ENCODE measurements at regions not wholly inside any gene's neighbourhood (a gene's known extent, or its start where the extent isn't known, plus 50 kb on each side); places are given as distances from the start of the nearest gene placed in this dataset.

DNA sequence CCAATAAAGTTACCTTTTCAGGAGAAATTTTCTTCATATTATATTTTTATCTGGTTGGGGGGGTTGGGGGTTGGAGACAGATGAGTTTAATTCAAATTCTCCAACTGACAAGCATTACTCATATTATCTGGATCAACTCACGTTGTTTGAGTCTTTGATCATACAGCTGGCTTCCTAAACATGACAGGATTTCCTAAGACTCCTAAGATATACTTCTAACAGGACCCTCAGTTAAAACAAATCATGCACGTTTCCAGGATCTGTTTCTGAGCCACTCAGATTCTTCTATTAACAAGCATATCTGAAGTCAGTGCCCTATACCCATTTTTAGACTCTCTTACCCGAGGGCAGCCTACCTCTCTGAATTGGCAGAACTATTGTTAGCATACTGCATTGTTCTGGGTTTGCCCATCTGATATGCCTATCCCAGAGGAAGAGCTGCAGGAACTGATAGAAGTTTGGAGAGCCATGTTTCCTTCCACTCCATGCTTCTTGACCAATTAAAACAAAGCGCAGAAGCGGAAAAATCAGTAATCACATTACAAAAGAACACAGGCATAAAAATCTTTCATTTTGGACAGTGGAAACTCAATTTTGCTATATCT is 653.9 kb downstream of the LTN1 start:
- TF ChIP-seq, protein P1, sequence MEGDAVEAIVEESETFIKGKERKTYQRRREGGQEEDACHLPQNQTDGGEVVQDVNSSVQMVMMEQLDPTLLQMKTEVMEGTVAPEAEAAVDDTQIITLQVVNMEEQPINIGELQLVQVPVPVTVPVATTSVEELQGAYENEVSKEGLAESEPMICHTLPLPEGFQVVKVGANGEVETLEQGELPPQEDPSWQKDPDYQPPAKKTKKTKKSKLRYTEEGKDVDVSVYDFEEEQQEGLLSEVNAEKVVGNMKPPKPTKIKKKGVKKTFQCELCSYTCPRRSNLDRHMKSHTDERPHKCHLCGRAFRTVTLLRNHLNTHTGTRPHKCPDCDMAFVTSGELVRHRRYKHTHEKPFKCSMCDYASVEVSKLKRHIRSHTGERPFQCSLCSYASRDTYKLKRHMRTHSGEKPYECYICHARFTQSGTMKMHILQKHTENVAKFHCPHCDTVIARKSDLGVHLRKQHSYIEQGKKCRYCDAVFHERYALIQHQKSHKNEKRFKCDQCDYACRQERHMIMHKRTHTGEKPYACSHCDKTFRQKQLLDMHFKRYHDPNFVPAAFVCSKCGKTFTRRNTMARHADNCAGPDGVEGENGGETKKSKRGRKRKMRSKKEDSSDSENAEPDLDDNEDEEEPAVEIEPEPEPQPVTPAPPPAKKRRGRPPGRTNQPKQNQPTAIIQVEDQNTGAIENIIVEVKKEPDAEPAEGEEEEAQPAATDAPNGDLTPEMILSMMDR (IDR thresholded peaks at IDR 0.05; ENCODE audit: insufficient read depth, low read length, poor library complexity, severe bottlenecking), result no peak
- no peak for TF ChIP-seq EZH2phosphoT487 (conservative IDR thresholded peaks at IDR 0.05; ENCODE audit: low read length)
